GM04504 (cell line): ENCODE measurements at regions not wholly inside any gene's neighbourhood (a gene's known extent, or its start where the extent isn't known, plus 50 kb on each side); places are given as distances from the start of the nearest gene placed in this dataset.

Experiments used
- DNase-seq: peaks from one replicate; pipeline ENCODE4 v3.0.0-alpha.2; 2012; ENCODE audit warnings: low read depth

- DNase-seq = no peak
Observed at GRCh38 chr6:153873541-153873940, 165.5 kb upstream of the OPRM1 start.

GRCh38 chr6:153872946-153873345, 166.1 kb upstream of the OPRM1 start:
- DNase-seq = no peak

GRCh38 chr6:153862927-153863326, 176.1 kb upstream of the OPRM1 start:
- DNase-seq = no peak

GRCh38 chr6:153862139-153862538, 176.9 kb upstream of the OPRM1 start:
- no peak for DNase-seq

- no peak for DNase-seq
Observed at GRCh38 chr6:153858529-153858928, 180.5 kb upstream of the OPRM1 start.

- DNase-seq = no peak
Observed at GRCh38 chr6:153856929-153857376, 182.1 kb upstream of the OPRM1 start.

GRCh38 chr6:153852481-153852880, 186.6 kb upstream of the OPRM1 start:
- DNase-seq = no peak

GRCh38 chr6:153852034-153852433, 187.0 kb upstream of the OPRM1 start:
- DNase-seq = no peak

GRCh38 chr6:153849072-153849779, 189.8 kb upstream of the OPRM1 start:
- no peak for DNase-seq

- no peak for DNase-seq
Observed at GRCh38 chr6:153843420-153843819, 195.6 kb upstream of the OPRM1 start.

- DNase-seq = no peak
Observed at GRCh38 chr6:153842491-153842890, 196.5 kb upstream of the OPRM1 start.

GRCh38 chr6:153840039-153840850, 198.8 kb upstream of the OPRM1 start:
- DNase-seq = no peak

GRCh38 chr6:153832543-153832942, 206.5 kb upstream of the OPRM1 start:
- DNase-seq = no peak

GRCh38 chr6:153831350-153832078, 207.5 kb upstream of the OPRM1 start:
- no peak for DNase-seq

GRCh38 chr6:153817173-153817572, 221.9 kb upstream of the OPRM1 start:
- no peak for DNase-seq

GRCh38 chr6:153816366-153816765, 222.7 kb upstream of the OPRM1 start:
- no peak for DNase-seq

- DNase-seq = no peak
Observed at GRCh38 chr6:153814136-153814535, 224.9 kb upstream of the OPRM1 start.

GRCh38 chr6:153804755-153805330, 234.2 kb upstream of the OPRM1 start:
- DNase-seq = no peak

GRCh38 chr6:153801917-153802316, 237.1 kb upstream of the OPRM1 start:
- DNase-seq = no peak

- DNase-seq = no peak
Observed at GRCh38 chr6:153800580-153801188, 238.4 kb upstream of the OPRM1 start.

- no peak for DNase-seq
Observed at GRCh38 chr6:153790876-153791473, 248.1 kb upstream of the OPRM1 start.

- DNase-seq = no peak
Observed at GRCh38 chr6:153790048-153790447, 249.0 kb upstream of the OPRM1 start.
